Left kidney (tissue), 1 donor: ENCODE measurements at regions not wholly inside any gene's neighbourhood (a gene's known extent, or its start where the extent isn't known, plus 50 kb on each side); places are given as distances from the start of the nearest gene placed in this dataset.

Experiments
- DNase-seq: peaks from one replicate; pipeline ENCODE4 v3.0.0-alpha.2; 2013

GRCh38 chr16:81185416-81185815 lies 53.1 kb upstream of the BCO1 start:
- DNase-seq: no peak

- peak; percentile 89 for DNase-seq
Measured at GRCh38 chr16:81181013-81181720, 57.3 kb upstream of the BCO1 start.

- no peak for DNase-seq
Measured at GRCh38 chr16:81180578-81180977, 57.9 kb upstream of the BCO1 start.

- DNase-seq: no peak
Measured at GRCh38 chr16:81179219-81179618, 59.3 kb upstream of the BCO1 start.

GRCh38 chr16:81175325-81175891 lies 63.1 kb upstream of the BCO1 start:
- no peak for DNase-seq

GRCh38 chr16:81174644-81175324 lies 63.7 kb upstream of the BCO1 start:
- DNase-seq: no peak

GRCh38 chr16:81172769-81173658 lies 65.5 kb upstream of the BCO1 start:
- DNase-seq: no peak

- DNase-seq: peak; percentile 26
Measured at GRCh38 chr16:81170824-81171223, 67.7 kb upstream of the BCO1 start.

GRCh38 chr16:81168406-81168805 lies 70.1 kb upstream of the BCO1 start:
- DNase-seq: no peak

GRCh38 chr16:81167851-81168250 lies 70.6 kb upstream of the BCO1 start:
- no peak for DNase-seq

GRCh38 chr16:81166417-81167300 lies 70.5 kb upstream of the GCSH start:
- no peak for DNase-seq

GRCh38 chr16:81165411-81166097 lies 69.4 kb upstream of the GCSH start:
- no peak for DNase-seq

GRCh38 chr16:81164958-81165357 lies 68.8 kb upstream of the GCSH start:
- no peak for DNase-seq

GRCh38 chr16:81164481-81164880 lies 68.3 kb upstream of the GCSH start:
- no peak for DNase-seq

GRCh38 chr16:81163671-81164070 lies 67.5 kb upstream of the GCSH start:
- DNase-seq: no peak

GRCh38 chr16:81158964-81159363 lies 62.8 kb upstream of the GCSH start:
- no peak for DNase-seq

- no peak for DNase-seq
Measured at GRCh38 chr16:81155769-81156168, 59.6 kb upstream of the GCSH start.

GRCh38 chr16:81151648-81152310 lies 55.6 kb upstream of the GCSH start:
- DNase-seq: no peak

GRCh38 chr16:81149614-81150013 lies 53.4 kb upstream of the GCSH start:
- DNase-seq: no peak

- no peak for DNase-seq
Measured at GRCh38 chr16:81148277-81148676, 52.1 kb upstream of the GCSH start.
